ENCODE measurements at regions not wholly inside any gene's neighbourhood (a gene's known extent, or its start where the extent isn't known, plus 50 kb on each side); places are given as distances from the start of the nearest gene placed in this dataset.

DNA sequence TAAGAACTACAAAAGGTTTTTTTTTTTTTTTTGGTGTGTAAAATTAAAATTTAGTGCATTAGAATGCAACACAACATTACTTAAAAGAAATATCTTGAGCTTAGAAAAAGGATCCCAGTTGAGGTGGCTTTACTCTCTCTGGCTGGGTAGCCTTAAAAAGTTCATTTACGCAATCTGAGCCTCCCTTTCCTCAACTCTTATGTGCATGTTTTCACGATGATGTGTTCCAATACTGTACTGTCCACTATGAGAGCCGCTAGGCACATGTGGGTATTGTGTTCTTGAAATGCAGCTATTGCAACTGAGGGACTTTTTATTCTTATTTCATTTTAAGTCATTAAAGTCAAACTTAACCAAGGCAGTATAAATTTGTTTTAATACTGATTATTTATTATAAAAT lies 460.9 kb upstream of the SYT1 start:
- ATAC-seq, result no peak

GRCh38 chr12:78406213-78406612 lies 458.4 kb upstream of the SYT1 start:
- Histone ChIP-seq H3K4me3 (no peak overlapping the region), H3K36me3 (ENCODE audit: low read depth) (no peaks in the 10 kb centered on the region), H3K4me1 (ENCODE audit: low read depth) (no peaks in the 10 kb centered on the region), H3K9me3 (no peaks in the 10 kb centered on the region)
- no peak for DNase-seq
- intact Hi-C loops (cut with DNase I, micrococcal nuclease), result no loop called here
- no peak for ATAC-seq
- TF ChIP-seq CTCF (IDR thresholded peaks at IDR 0.05), result no peak

More for the DNA sequence above, 460.9 kb upstream of the SYT1 start:
- intact Hi-C loops (cut with DNase I, micrococcal nuclease), result no loop called here
- Histone ChIP-seq H3K9me3 (no peaks in the 10 kb centered on the region), H3K4me3 (no peak overlapping the region), H3K4me1 (ENCODE audit: low read depth) (no peaks in the 10 kb centered on the region), H3K36me3 (ENCODE audit: low read depth) (no peaks in the 10 kb centered on the region)
- DNase-seq, result no peak
- TF ChIP-seq CTCF (IDR thresholded peaks at IDR 0.05), result no peak

DNA sequence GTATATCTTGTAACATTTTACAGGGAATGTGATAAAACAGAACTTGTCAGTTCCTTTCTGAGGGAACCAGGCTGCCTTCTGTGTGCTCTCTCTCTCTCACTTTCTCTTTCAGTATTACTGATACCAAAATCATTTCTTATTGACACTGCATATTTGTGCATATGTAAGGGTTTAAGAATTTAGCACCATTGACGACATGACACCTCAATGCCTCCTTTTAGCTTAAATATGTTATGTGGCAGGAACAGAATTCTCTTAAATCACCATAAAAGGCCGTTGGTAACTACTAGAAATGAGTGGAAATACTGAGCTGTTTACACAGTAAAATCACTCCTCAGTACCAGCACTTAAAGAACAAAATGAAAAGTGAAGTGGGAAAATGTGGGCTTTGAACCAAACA lies 457.7 kb upstream of the SYT1 start:
- ATAC-seq, result no peak
- no peak for DNase-seq

GRCh38 chr12:78407722-78408121 lies 456.9 kb upstream of the SYT1 start:
- H3K9me3 ChIP-seq, result no peaks in the 10 kb centered on the region
- H3K36me3 ChIP-seq (ENCODE audit: low read depth), result no peaks in the 10 kb centered on the region
- H3K4me1 ChIP-seq (ENCODE audit: low read depth), result no peaks in the 10 kb centered on the region
- no peak for TF ChIP-seq CTCF (IDR thresholded peaks at IDR 0.05)
- no peak for ATAC-seq
- intact Hi-C loops (cut with DNase I, micrococcal nuclease), result no loop called here
- no peak overlapping the region for H3K4me3 ChIP-seq
- DNase-seq, result no peak

More for the DNA sequence above, 457.7 kb upstream of the SYT1 start:
- TF ChIP-seq CTCF (IDR thresholded peaks at IDR 0.05), result no peak
- Histone ChIP-seq H3K4me3 (no peak overlapping the region), H3K4me1 (ENCODE audit: low read depth) (no peaks in the 10 kb centered on the region), H3K9me3 (no peaks in the 10 kb centered on the region), H3K36me3 (ENCODE audit: low read depth) (no peaks in the 10 kb centered on the region)
- intact Hi-C loops (cut with DNase I, micrococcal nuclease), result no loop called here

GRCh38 chr12:78414071-78414470 lies 450.5 kb upstream of the SYT1 start:
- H3K4me1 ChIP-seq (ENCODE audit: low read depth), result no peaks in the 10 kb centered on the region
- H3K4me3 ChIP-seq, result no peak overlapping the region
- H3K36me3 ChIP-seq (ENCODE audit: low read depth), result no peaks in the 10 kb centered on the region
- DNase-seq (no peak), ATAC-seq (no peak)
- no peak for TF ChIP-seq CTCF (IDR thresholded peaks at IDR 0.05)
- intact Hi-C loops (cut with DNase I, micrococcal nuclease), result no loop called here
- H3K9me3 ChIP-seq, result no peaks in the 10 kb centered on the region

GRCh38 chr12:78418919-78419318 lies 445.7 kb upstream of the SYT1 start:
- ATAC-seq (no peak), DNase-seq (no peak)
- no peak for TF ChIP-seq CTCF (IDR thresholded peaks at IDR 0.05)
- Histone ChIP-seq H3K36me3 (ENCODE audit: low read depth) (no peaks in the 10 kb centered on the region), H3K4me3 (no peak overlapping the region), H3K4me1 (ENCODE audit: low read depth) (no peaks in the 10 kb centered on the region), H3K9me3 (no peaks in the 10 kb centered on the region)
- intact Hi-C loops (cut with DNase I, micrococcal nuclease), result no loop called here
